T-helper 17 cell (primary cell): ENCODE measurements at regions not wholly inside any gene's neighbourhood (a gene's known extent, or its start where the extent isn't known, plus 50 kb on each side); places are given as distances from the start of the nearest gene placed in this dataset.

Source experiments
- ATAC-seq: fragments of 150-1000 bp; cut with Tn5 transposase; 2 replicates; pipeline ENCODE4 v1.10.0; 2021; ENCODE audit warnings: mild to moderate bottlenecking, moderate library complexity
- DNase-seq, 3 donors: peaks; one replicate each; pipeline versions ENCODE4 v3.0.0 to v3.0.0-alpha.2; 2020 to 2021
- H3K9me3 ChIP-seq: one replicate; pipeline ENCODE4 v1.7.0; 2013; ENCODE audit warnings: low read length, mild to moderate bottlenecking; ENCODE audit not compliant: control insufficient read depth, poor library complexity, severe bottlenecking
- H3K27ac Mint-ChIP-seq: one replicate; pipeline ENCODE4 v1.8.0; 2022; ENCODE audit warnings: mild to moderate bottlenecking, moderate library complexity, mixed read lengths
- H3K27me3 Mint-ChIP-seq: one replicate; pipeline ENCODE4 v1.8.0; 2022; ENCODE audit warnings: mixed read lengths
- H3K36me3 Mint-ChIP-seq: one replicate; pipeline ENCODE4 v1.8.0; 2022; ENCODE audit warnings: low read depth, mixed read lengths
- H3K4me1 Mint-ChIP-seq: one replicate; pipeline ENCODE4 v1.8.0; 2022; ENCODE audit warnings: mild to moderate bottlenecking, mixed read lengths
- H3K4me3 Mint-ChIP-seq: one replicate; pipeline ENCODE4 v1.8.0; 2022; ENCODE audit warnings: mild to moderate bottlenecking, moderate library complexity, mixed read lengths

DNA sequence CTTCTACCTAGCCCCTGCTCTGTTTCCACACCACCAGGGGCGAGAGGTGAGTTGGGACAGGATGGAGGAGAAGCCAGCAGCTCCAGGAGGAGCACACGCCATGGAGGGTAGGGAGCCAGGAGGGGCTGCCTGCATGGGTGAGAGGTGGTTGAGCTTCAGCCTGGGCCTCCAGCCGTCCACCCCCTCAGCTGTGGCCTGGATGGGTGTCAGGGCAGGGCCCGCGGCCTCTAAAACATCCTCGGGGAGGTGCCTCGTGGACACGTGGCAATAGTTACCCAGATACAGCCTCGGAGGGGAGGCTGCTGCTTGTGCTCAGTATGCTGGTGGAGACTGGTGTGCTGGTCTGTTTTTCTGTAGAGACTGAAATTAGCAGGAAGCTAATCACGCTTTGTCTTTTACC lies 104.7 kb upstream of the GSE1 start:
- ATAC-seq (no peak), DNase-seq (no peak)
- H3K4me3 Mint-ChIP-seq, result no peak overlapping the region
- H3K27me3 Mint-ChIP-seq, result peaks cover 4% of the 10 kb centered on the region
- H3K27ac Mint-ChIP-seq, result no peak overlapping the region
- no peaks in the 10 kb centered on the region for H3K36me3 Mint-ChIP-seq
- no peaks in the 10 kb centered on the region for H3K4me1 Mint-ChIP-seq
- no peaks in the 10 kb centered on the region for H3K9me3 ChIP-seq

DNA sequence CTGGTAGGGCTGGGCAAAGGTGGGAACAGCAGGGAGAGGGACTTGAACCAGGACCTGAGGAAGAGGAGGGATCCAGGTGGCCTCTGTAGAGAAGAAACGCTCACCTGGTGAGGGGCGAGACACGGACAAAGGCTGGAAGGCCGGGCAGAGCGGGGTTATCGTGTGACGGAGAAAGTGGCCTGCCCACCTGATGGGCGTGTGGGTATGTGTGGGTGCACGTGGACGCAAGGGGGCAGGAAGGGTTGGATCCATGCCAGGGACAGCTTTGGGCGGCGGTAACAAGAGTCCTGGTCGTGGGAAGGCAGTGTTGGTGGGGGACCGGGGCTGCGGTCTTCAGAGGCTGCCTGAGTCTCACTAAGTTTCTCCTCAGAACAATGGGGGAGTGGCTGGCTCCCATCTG lies 104.1 kb upstream of the GSE1 start:
- Mint-ChIP-seq H3K27ac (no peak overlapping the region), H3K36me3 (no peaks in the 10 kb centered on the region), H3K4me3 (no peak overlapping the region), H3K4me1 (no peaks in the 10 kb centered on the region), H3K27me3 (peaks cover 8% of the 10 kb centered on the region)
- ATAC-seq (no peak), DNase-seq (no peak)
- H3K9me3 ChIP-seq, result no peaks in the 10 kb centered on the region

DNA sequence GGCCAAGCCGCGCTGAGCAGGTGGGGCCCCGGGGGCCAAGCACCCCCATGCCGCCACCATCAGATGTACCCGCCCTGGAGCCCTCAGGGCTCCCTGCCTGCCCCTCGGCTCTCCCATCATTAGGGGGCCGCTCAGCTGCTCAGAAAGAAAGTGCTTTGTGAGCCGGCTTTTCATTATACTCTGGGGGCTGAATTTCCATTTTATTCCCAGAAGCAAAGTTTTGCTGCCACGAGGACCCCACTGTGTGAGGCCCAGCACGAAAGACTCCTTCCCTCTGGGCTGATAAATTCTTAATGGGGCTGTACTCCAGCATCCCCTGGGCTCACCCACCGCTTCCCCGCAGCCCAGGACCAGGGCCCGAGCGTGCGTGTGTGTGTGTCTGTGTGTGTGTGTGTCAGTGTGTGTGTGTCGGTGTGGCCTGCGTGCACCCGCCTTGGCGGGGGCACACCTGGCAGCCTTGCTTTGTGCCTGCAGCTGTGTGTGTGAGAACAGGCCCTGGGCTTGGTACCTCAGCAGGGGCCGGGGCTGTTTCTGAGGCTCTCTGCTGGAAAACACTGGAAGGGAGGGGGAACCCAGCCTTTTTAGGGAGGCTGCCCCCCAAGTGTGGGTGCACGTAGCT lies 103.0 kb upstream of the GSE1 start:
- no peak for ATAC-seq
- DNase-seq, result no peak
- Mint-ChIP-seq H3K4me1 (no peaks in the 10 kb centered on the region), H3K27ac (no peak overlapping the region), H3K4me3 (no peak overlapping the region), H3K27me3 (peaks cover 8% of the 10 kb centered on the region), H3K36me3 (no peaks in the 10 kb centered on the region)
- H3K9me3 ChIP-seq, result no peaks in the 10 kb centered on the region

DNA sequence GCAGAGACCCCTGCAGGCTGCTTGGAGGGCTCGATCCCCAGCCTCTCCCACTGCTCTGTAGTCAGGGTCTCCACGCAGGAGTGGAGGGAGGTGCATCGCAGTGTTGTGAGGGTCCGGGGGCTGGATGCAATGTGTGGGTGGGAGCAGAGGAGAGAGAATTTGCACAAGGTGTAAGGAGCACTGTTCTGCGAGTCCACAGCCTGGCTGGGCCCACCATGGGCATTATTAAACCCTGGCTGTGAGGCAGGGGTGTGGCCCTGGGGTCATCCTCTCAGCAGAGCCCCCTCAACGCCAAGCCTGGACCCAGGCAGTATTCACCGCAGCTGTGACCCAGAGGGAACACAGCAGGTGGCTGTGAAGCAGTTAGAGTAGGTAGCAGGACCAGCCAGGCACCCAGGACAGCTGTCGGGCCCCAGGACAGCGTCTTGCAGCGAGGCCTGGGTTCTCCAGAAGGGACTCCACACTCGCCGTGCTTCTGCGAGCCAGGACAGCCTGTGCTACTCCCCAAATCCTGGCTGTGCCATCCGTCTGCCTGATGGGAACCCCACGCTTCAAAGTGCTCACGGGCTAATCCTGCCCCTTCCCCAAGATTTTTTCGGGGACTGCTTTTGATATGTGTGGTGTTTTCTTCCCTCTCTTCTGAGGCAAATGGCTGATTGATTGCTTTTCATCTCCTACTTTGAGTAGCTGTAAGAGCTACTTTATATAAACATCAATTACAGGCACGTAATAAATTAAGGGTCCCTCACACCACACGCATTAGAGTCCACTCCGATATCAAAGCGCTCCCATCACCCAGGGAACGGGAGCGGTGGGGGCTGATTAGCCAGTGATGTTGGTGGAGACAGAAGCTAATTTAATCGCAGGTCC lies 100.9 kb upstream of the GSE1 start:
- Mint-ChIP-seq H3K4me3 (no peak overlapping the region), H3K27me3 (peaks cover 8% of the 10 kb centered on the region), H3K4me1 (no peaks in the 10 kb centered on the region), H3K27ac (no peak overlapping the region), H3K36me3 (no peaks in the 10 kb centered on the region)
- no peaks in the 10 kb centered on the region for H3K9me3 ChIP-seq
- DNase-seq (no peak), ATAC-seq (no peak)

DNA sequence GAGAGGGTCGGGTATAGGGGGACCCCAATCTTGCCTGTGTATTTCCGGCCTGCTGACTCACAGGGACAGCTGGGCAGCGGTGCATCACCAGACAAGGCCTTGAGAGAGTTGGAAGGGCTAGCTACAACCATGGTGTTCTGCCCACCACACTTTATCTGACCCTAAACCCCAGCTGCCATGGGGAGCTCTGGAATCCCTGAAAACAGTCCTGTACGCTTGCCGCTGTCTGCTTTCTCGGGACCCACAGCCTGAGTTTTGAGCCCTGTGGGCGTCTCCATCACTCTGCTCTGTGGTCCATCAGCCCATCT lies 100.4 kb upstream of the GSE1 start:
- ATAC-seq (no peak), DNase-seq (no peak)
- H3K27me3 Mint-ChIP-seq, result peaks cover 8% of the 10 kb centered on the region
- no peaks in the 10 kb centered on the region for H3K9me3 ChIP-seq
- H3K4me3 Mint-ChIP-seq, result no peak overlapping the region
- no peaks in the 10 kb centered on the region for H3K36me3 Mint-ChIP-seq
- peaks cover 2% of the 10 kb centered on the region for H3K4me1 Mint-ChIP-seq
- H3K27ac Mint-ChIP-seq, result no peak overlapping the region

DNA sequence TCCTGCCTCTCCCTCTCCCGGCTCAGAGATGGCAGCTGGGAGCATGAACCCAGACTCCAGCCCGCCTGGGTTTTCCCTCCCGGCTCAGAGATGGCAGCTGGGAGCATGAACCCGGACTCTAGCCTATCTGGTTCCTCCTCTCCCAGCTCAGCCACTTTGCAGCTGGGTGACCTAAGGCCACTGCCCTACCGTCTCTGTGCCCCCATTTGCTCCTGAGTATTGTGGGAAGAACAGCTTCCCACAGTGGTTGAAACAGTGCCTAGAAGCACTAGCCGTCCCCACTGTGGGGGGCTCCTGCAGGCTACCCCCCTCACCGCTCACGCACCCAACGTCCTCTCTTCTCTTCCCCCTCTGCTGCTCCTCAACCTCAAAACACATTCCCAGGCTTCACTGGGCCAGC lies 99.9 kb upstream of the GSE1 start:
- H3K27me3 Mint-ChIP-seq, result peaks cover 8% of the 10 kb centered on the region
- ATAC-seq (no peak), DNase-seq (no peak)

DNA sequence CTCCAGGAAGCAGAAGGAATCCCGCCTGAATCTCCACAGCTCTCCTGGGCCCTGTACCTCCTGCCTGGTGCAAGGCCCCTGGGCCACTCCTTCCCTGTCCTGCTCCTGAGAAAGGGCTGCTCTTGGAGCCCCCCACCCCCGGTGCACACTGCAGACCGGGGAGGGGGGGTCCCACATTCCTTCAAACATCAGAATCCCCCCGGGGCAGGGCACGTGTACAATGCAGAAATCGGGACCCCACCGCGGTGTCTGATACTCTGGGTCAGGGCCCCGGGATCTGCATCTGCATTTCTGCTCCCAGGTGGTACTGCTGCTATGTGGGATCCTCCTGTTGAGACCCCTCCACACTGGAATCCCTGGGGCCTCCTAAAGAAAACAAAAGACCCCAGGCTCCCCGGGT lies 99.5 kb upstream of the GSE1 start:
- Mint-ChIP-seq H3K36me3 (no peaks in the 10 kb centered on the region), H3K4me1 (peaks cover 2% of the 10 kb centered on the region), H3K4me3 (no peak overlapping the region), H3K27me3 (peaks cover 8% of the 10 kb centered on the region), H3K27ac (peak overlapping the region; percentile 79)
- no peak for DNase-seq
- ATAC-seq, result no peak
- no peaks in the 10 kb centered on the region for H3K9me3 ChIP-seq

More for the DNA sequence above, 99.9 kb upstream of the GSE1 start:
- H3K27ac Mint-ChIP-seq, result peak overlapping the region; percentile 79
- H3K4me1 Mint-ChIP-seq, result peaks cover 2% of the 10 kb centered on the region
- H3K9me3 ChIP-seq, result no peaks in the 10 kb centered on the region
- no peak overlapping the region for H3K4me3 Mint-ChIP-seq
- no peaks in the 10 kb centered on the region for H3K36me3 Mint-ChIP-seq

DNA sequence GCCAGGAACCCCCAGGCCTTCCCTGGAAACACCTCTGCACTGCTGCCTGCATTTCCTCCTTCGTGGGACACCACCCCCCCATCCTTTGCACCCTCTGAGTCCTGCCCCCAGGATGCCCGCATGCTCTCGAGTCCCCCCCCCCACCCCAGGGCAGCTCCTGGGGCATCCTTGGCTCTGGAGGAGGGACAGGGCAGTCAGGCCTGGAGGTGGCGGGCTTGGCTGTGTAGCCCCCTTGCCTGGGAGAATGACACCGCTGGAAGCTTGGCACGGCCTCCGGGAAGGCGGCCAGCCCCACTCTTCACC lies 98.9 kb upstream of the GSE1 start:
- no peak for ATAC-seq
- H3K9me3 ChIP-seq, result no peaks in the 10 kb centered on the region
- H3K27ac Mint-ChIP-seq, result no peak overlapping the region
- no peak for DNase-seq
- H3K27me3 Mint-ChIP-seq, result peaks cover 8% of the 10 kb centered on the region
- no peaks in the 10 kb centered on the region for H3K36me3 Mint-ChIP-seq
- H3K4me3 Mint-ChIP-seq, result no peak overlapping the region
- H3K4me1 Mint-ChIP-seq, result peaks cover 2% of the 10 kb centered on the region

DNA sequence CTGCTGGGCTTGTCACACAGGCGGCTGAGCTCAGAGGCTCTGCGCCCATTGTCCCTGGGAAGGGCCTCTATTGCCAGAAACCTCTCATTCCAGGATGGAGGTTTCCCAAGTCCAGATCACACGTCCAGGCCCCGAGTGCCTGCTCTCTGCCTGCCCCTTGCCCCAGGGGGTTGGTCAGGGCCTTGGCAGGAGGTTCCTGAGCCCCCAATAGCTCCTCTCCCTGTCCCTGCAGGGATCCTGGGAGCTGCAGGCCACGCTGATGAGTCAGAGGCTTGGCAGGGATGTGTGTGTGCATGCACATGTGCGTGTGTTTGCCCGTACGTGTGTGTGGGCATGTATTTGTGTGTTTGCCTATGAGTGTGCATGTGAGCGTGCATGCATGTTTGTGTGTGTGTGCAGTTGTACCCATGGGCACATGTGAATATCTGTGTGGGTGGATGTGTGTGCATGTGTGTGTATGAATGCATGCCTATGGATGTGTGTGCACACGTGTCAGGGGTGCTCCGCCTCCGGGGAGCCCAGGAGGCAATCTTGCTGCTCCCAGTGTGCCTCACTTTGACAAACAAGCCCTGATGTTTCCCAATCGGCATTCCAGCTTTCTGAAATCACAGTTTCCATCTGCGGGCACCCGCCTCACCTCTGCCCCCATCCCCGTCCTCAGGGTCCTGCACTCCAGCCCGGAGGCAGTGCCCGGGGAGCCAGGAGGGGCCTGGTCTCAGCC lies 98.4 kb upstream of the GSE1 start:
- no peak for DNase-seq
- no peak overlapping the region for H3K27ac Mint-ChIP-seq
- H3K4me3 Mint-ChIP-seq, result no peak overlapping the region
- H3K27me3 Mint-ChIP-seq, result peaks cover 8% of the 10 kb centered on the region
- no peak for ATAC-seq
- H3K4me1 Mint-ChIP-seq, result peaks cover 2% of the 10 kb centered on the region
- H3K36me3 Mint-ChIP-seq, result no peaks in the 10 kb centered on the region
- no peaks in the 10 kb centered on the region for H3K9me3 ChIP-seq

DNA sequence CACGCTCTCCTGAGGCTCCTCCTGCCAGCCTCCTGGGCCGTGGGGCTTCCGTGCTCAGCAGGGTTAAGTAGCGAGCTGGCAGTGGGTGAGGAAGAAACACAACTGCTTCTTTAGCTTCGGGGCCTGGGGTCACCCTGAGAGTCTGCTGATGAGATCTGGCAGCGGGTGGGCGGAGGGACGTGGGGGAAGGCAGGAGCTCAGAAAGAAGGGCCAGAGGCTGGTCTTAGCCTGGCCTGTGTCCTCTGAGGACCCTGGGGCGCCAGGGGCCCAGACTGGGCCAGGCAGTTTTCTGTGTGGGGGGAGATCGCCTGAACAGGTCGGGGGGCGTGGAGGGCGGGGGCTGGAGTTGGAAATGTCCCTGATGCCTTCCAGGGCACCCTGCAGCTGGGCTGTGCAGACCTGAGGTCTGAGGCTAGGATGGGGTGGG lies 97.8 kb upstream of the GSE1 start:
- Mint-ChIP-seq H3K27me3 (peaks cover 8% of the 10 kb centered on the region), H3K4me1 (peaks cover 2% of the 10 kb centered on the region), H3K27ac (no peak overlapping the region), H3K36me3 (no peaks in the 10 kb centered on the region), H3K4me3 (no peak overlapping the region)
- ATAC-seq, result no peak
- DNase-seq, result no peak
- no peaks in the 10 kb centered on the region for H3K9me3 ChIP-seq

DNA sequence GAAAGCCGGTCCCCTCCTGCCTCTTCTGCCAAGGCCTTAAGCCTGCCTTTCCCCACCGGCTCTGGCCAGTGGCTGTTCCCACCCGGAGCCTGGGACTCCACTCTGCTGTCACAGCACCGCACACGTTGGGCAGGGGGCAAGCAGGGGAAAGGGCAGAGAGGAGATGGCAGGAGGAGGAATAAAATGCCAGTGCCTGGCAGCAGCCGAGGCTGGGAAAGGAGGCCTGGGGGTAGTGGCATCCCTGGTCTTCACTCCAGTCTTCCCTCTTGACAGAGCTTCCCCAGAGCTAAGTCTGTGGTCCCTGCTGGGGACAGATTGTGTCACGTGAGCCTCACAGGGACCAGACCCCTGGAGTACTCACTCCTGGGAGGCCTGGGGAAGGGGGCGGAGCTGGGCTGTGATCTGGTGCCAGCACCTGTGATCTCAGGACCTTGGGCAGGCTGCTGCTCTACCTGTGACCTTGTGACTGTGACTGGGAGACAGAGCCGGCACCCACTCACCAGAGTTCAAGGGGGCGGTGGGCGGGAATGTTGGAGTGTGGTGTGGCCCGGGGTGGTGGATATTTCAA lies 97.2 kb upstream of the GSE1 start:
- no peak for ATAC-seq
- DNase-seq, result no peak
- peaks cover 2% of the 10 kb centered on the region for H3K4me1 Mint-ChIP-seq
- no peaks in the 10 kb centered on the region for H3K9me3 ChIP-seq
- no peaks in the 10 kb centered on the region for H3K36me3 Mint-ChIP-seq
- no peak overlapping the region for H3K27ac Mint-ChIP-seq
- H3K4me3 Mint-ChIP-seq, result no peak overlapping the region
- peaks cover 8% of the 10 kb centered on the region for H3K27me3 Mint-ChIP-seq

DNA sequence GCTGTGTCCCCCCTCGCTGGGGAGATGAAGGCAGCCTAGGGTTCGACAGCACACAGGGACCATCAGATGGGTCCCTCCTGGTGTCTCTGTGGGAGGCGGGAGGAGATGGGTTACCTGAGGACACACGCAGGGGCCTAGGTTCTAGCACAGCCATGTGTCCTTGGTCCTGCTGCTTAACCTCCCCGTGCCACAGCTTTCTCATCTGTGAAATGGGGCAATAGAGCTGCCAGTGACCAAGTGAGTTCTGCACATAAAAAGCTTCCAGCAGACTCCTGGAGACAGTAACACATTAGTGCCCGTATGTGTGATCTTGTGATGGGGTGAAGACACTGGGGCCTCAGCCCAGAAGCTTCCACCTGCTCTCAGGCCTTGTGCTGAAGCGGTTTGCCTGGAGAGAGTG lies 96.0 kb upstream of the GSE1 start:
- H3K27ac Mint-ChIP-seq, result no peak overlapping the region
- peaks cover 8% of the 10 kb centered on the region for H3K27me3 Mint-ChIP-seq
- H3K36me3 Mint-ChIP-seq, result no peaks in the 10 kb centered on the region
- H3K4me3 Mint-ChIP-seq, result no peak overlapping the region
- no peaks in the 10 kb centered on the region for H3K9me3 ChIP-seq
- DNase-seq (no peak), ATAC-seq (no peak)
- peaks cover 2% of the 10 kb centered on the region for H3K4me1 Mint-ChIP-seq

DNA sequence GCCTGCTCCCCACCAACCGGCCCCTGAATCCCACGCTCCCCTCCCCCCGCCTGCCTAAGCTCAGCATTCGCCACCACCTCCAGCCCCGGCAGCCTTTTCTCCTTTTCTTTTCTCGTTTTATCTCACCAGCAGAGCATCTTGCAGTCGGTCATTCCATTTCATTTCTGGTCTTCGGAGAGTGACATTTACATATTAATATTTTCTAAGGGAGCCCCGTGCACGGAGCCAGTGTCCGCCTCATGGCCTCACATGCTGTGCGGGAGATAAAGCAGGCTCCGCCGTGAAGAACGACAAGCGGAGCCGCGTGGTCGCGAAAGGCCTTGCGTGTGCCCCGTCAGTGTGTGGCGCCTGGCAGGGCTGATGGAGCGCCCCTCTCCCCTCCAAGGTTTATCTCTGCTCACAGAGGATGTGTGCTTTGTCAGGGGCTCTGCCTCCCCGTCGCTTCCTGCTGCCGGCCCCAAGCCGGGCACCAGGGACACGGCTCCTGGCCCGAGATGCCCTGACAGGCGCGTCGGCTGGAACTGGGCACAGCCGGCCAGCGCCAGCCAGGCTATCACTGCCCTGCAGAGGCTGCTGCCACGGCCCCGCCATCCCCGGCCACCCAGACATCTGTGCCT lies 95.5 kb upstream of the GSE1 start:
- H3K36me3 Mint-ChIP-seq, result no peaks in the 10 kb centered on the region
- H3K9me3 ChIP-seq, result no peaks in the 10 kb centered on the region
- DNase-seq, result no peak
- H3K27ac Mint-ChIP-seq, result no peak overlapping the region
- H3K27me3 Mint-ChIP-seq, result peaks cover 12% of the 10 kb centered on the region
- no peak for ATAC-seq
- peaks cover 4% of the 10 kb centered on the region for H3K4me1 Mint-ChIP-seq
- no peak overlapping the region for H3K4me3 Mint-ChIP-seq
